ENCODE measurements at regions not wholly inside any gene's neighbourhood (a gene's known extent, or its start where the extent isn't known, plus 50 kb on each side); places are given as distances from the start of the nearest gene placed in this dataset.

DNA sequence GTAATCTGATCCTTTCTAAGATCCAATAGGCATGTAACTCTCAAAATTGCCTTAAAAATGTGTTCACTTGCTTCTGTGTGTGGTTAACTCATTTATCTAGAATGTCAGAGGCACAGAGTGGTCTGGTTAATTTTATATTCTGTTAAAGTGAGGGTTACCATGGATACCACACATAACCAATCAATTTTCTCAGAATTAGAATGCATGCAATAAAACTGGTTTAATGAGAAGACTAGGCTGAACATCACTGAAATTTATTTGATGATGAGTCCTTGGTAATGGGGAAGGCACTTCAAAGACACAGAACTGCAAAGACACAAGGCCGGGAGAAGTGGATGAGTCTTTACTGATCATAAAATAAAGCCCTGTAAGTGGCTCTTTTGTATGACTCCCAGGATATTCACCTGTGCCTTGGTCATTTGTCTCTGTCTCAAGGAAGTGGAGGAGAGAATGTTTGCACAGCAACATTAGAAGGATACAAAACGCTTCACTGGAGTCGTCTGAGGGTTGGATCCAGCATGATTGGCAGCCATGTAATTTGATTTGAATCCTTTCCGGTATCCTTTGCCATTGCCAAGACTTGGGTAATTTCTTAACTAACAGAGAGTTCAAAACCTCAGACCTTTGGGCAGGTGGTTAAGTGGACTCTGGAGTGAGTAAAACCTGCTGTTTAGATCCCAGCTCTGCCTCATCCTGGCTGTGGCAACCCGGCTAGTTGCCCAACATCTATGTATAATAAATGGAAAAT lies 94.0 kb upstream of the RBPJ start:
- CTCF ChIA-PET: interaction anchor here (0.5 to 0.6 kb wide), 2 partner anchors 14 to 27 kb away, joined by 3 read pairs; no protein-coding TSS in a partner anchor
- Histone ChIP-seq H3K4me3 (ENCODE audit: low read depth, low read length) (no peak overlapping the region), H3K36me3 (ENCODE audit: control insufficient read depth, insufficient read depth, low read length) (no peaks in the 10 kb centered on the region), H3K27me3 (replicated peaks; ENCODE audit: control insufficient read depth, insufficient read depth, low read length) (no peaks in the 10 kb centered on the region), H3K9me3 (no peaks in the 10 kb centered on the region), H3K4me1 (no peaks in the 10 kb centered on the region)
- intact Hi-C loops (cut with micrococcal nuclease; ENCODE audit: unreplicated experiment): no loop called here
- Mint-ChIP-seq H3K4me3 (ENCODE audit: unreplicated experiment) (no peak overlapping the region), H3K36me3 (ENCODE audit: insufficient read depth, unreplicated experiment) (no peaks in the 10 kb centered on the region), H3K9me3 (ENCODE audit: unreplicated experiment) (peaks cover 1% of the 10 kb centered on the region), H3K4me1 (ENCODE audit: low read depth, unreplicated experiment) (peaks cover 10% of the 10 kb centered on the region), H3K27me3 (ENCODE audit: insufficient read depth, unreplicated experiment) (no peaks in the 10 kb centered on the region), H3K27ac (ENCODE audit: unreplicated experiment) (no peak overlapping the region)
- POLR2A ChIA-PET: no interaction called here
- TF ChIP-seq, protein P1, sequence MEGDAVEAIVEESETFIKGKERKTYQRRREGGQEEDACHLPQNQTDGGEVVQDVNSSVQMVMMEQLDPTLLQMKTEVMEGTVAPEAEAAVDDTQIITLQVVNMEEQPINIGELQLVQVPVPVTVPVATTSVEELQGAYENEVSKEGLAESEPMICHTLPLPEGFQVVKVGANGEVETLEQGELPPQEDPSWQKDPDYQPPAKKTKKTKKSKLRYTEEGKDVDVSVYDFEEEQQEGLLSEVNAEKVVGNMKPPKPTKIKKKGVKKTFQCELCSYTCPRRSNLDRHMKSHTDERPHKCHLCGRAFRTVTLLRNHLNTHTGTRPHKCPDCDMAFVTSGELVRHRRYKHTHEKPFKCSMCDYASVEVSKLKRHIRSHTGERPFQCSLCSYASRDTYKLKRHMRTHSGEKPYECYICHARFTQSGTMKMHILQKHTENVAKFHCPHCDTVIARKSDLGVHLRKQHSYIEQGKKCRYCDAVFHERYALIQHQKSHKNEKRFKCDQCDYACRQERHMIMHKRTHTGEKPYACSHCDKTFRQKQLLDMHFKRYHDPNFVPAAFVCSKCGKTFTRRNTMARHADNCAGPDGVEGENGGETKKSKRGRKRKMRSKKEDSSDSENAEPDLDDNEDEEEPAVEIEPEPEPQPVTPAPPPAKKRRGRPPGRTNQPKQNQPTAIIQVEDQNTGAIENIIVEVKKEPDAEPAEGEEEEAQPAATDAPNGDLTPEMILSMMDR (IDR thresholded peaks at IDR 0.05; ENCODE audit: insufficient read depth in 1 of 2, low read depth in 1 of 2, low read length in 1 of 2, severe bottlenecking in 1 of 2, unreplicated experiment in 1 of 2): no peak
- DNase-seq: no peak
- BruUV-seq (replicated peaks): no TSS peak

DNA sequence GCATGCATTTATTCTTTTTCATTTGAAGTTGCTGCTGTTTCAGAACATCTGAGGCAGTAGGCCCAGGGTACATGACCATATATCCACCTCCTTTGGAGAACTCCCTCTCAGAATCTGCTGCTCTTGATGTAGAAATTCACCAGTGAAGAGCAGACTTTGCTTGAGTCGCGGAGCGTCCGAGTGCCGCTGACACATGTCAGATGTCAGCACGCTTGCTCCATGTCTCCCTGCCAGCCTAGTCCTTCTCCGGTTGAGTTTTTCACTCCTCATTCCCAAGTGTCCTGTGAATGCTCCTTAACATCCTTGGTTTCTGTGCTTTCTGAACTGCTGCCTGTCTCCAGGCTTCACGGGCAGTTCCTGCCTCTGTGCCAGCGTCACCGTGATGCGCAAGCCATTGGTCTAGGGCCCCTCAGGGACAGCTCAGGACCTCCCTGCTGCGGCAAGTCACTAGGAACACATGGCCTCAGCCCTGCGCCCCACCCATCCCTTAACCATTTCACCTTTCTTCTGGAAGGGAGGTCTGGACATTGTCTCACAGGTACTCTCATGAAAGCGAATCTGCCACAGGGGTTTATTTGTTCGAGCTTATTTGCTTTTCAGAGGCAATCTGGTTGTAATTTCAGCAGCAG lies 93.1 kb upstream of the RBPJ start:
- Mint-ChIP-seq H3K27ac (ENCODE audit: unreplicated experiment) (no peak overlapping the region), H3K27me3 (ENCODE audit: insufficient read depth, unreplicated experiment) (no peaks in the 10 kb centered on the region), H3K4me1 (ENCODE audit: low read depth, unreplicated experiment) (peaks cover 10% of the 10 kb centered on the region), H3K4me3 (ENCODE audit: unreplicated experiment) (no peak overlapping the region), H3K9me3 (ENCODE audit: unreplicated experiment) (no peaks in the 10 kb centered on the region), H3K36me3 (ENCODE audit: insufficient read depth, unreplicated experiment) (no peaks in the 10 kb centered on the region)
- POLR2A ChIA-PET: no interaction called here
- no TSS peak for BruUV-seq (replicated peaks)
- no peaks in the 10 kb centered on the region for H3K9me3 ChIP-seq
- TF ChIP-seq, protein P1 (IDR thresholded peaks at IDR 0.05; ENCODE audit: insufficient read depth in 1 of 2, low read depth in 1 of 2, low read length in 1 of 2, severe bottlenecking in 1 of 2, unreplicated experiment in 1 of 2): no peak
- no peaks in the 10 kb centered on the region for H3K36me3 ChIP-seq (ENCODE audit: control insufficient read depth, insufficient read depth, low read length)
- CTCF ChIA-PET: interaction anchor here (0.6 kb wide), 1 partner anchor 28 kb away, joined by 3 read pairs; no protein-coding TSS in a partner anchor
- DNase-seq: no peak
- intact Hi-C loops (cut with micrococcal nuclease; ENCODE audit: unreplicated experiment): no loop called here
- H3K4me3 ChIP-seq (ENCODE audit: low read depth, low read length): no peak overlapping the region
- H3K4me1 ChIP-seq: no peaks in the 10 kb centered on the region
- H3K27me3 ChIP-seq (replicated peaks; ENCODE audit: control insufficient read depth, insufficient read depth, low read length): no peaks in the 10 kb centered on the region

DNA sequence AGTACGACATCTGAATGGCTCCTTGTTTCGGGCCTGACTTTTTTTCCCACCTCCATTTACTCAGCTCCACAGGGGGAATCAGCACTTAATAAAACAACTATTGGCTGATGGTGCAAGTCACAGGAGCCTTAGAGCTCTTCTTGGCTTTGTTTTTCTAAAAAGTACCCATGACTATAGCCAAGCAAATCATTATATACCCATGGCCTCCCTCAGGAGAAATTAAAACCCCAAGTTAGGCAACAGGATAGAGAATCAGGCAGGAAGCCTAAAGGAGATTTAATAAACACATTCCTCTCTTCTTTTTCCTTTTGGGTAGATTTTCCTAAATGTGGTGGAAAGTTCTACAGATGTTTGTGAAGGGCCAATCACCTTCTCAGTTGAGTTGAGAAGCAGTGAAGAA lies 91.9 kb upstream of the RBPJ start:
- Histone ChIP-seq H3K36me3 (ENCODE audit: control insufficient read depth, insufficient read depth, low read length) (no peaks in the 10 kb centered on the region), H3K27me3 (replicated peaks; ENCODE audit: control insufficient read depth, insufficient read depth, low read length) (no peaks in the 10 kb centered on the region), H3K4me1 (no peaks in the 10 kb centered on the region), H3K4me3 (ENCODE audit: low read depth, low read length) (no peak overlapping the region), H3K9me3 (no peaks in the 10 kb centered on the region)
- H3K4me1 Mint-ChIP-seq (ENCODE audit: low read depth, unreplicated experiment): peaks cover 10% of the 10 kb centered on the region
- ChIA-PET CTCF (no interaction called here), POLR2A (no interaction called here)
- DNase-seq: no peak
- no peaks in the 10 kb centered on the region for H3K36me3 Mint-ChIP-seq (ENCODE audit: insufficient read depth, unreplicated experiment)
- no peaks in the 10 kb centered on the region for H3K9me3 Mint-ChIP-seq (ENCODE audit: unreplicated experiment)
- no TSS peak for BruUV-seq (replicated peaks)
- TF ChIP-seq, protein P1 (IDR thresholded peaks at IDR 0.05; ENCODE audit: insufficient read depth in 1 of 2, low read depth in 1 of 2, low read length in 1 of 2, severe bottlenecking in 1 of 2, unreplicated experiment in 1 of 2): no peak
- H3K27me3 Mint-ChIP-seq (ENCODE audit: insufficient read depth, unreplicated experiment): no peaks in the 10 kb centered on the region
- no peak overlapping the region for H3K27ac Mint-ChIP-seq (ENCODE audit: unreplicated experiment)
- intact Hi-C loops (cut with micrococcal nuclease; ENCODE audit: unreplicated experiment): no loop called here
- H3K4me3 Mint-ChIP-seq (ENCODE audit: unreplicated experiment): no peak overlapping the region
